ENCODE measurements at regions not wholly inside any gene's neighbourhood (a gene's known extent, or its start where the extent isn't known, plus 50 kb on each side); places are given as distances from the start of the nearest gene placed in this dataset.

GRCh38 chr15:69819371-69819770, 278.3 kb downstream of the TLE3 start:
- Histone ChIP-seq H3K14ac (replicated peaks; ENCODE audit: low read depth, low read length) (no peak overlapping the region), H2BK5ac (ENCODE audit: low read depth, low read length, poor library complexity, severe bottlenecking) (no peak overlapping the region), H3K4ac (ENCODE audit: low read depth, low read length) (no peak overlapping the region), H2BK15ac (ENCODE audit: low read depth, low read length) (no peak overlapping the region), H3K23ac (ENCODE audit: low read depth, low read length) (no peak overlapping the region), H3K9me3 (ENCODE audit: control insufficient read depth, insufficient read depth, low read length) (no peaks in the 10 kb centered on the region), H4K8ac (ENCODE audit: low read depth in 2 of 2, low read length in 2 of 2) (no peak overlapping the region), H3K27ac (ENCODE audit: insufficient read depth, low read length) (no peak overlapping the region), H2AK5ac (ENCODE audit: low read depth, low read length) (no peak overlapping the region), H2AFZ (replicated peaks; ENCODE audit: low read length, poor library complexity) (no peak overlapping the region), H3K4me2 (ENCODE audit: low read depth, low read length) (no peak overlapping the region), H4K5ac (ENCODE audit: low read depth, low read length) (no peak overlapping the region), H3K4me1 (ENCODE audit: control insufficient read depth, insufficient read depth, low read length) (no peaks in the 10 kb centered on the region; the same call in 1 of the 2 replicates), H4K91ac (ENCODE audit: insufficient read depth, low read depth, low read length) (no peak overlapping the region), H3K9me1 (ENCODE audit: insufficient read depth, low read length) (no peaks in the 10 kb centered on the region), H2AK9ac (replicated peaks; ENCODE audit: low read depth, low read length, poor library complexity) (no peak overlapping the region), H3K4me3 (ENCODE audit: insufficient read depth, low read depth, low read length) (no peak overlapping the region), H2BK20ac (ENCODE audit: low read depth, low read length) (no peak overlapping the region), H2BK120ac (ENCODE audit: low read depth, low read length) (no peak overlapping the region), H3K79me1 (ENCODE audit: low read depth in 1 of 2, low read length in 2 of 2) (no peaks in the 10 kb centered on the region), H3K18ac (ENCODE audit: low read depth, low read length) (no peak overlapping the region), H3K9ac (ENCODE audit: low read depth, low read length) (no peak overlapping the region), H4K20me1 (ENCODE audit: insufficient read depth, low read length) (no peaks in the 10 kb centered on the region), H3K27me3 (ENCODE audit: control insufficient read depth, insufficient read depth, low read length) (peaks cover 55% of the 10 kb centered on the region), H3K56ac (ENCODE audit: extremely low read depth, insufficient read depth, low read length) (no peak overlapping the region), H3K36me3 (ENCODE audit: control insufficient read depth, insufficient read depth, low read length) (no peaks in the 10 kb centered on the region)
- ChIA-PET CTCF (no interaction called here), POLR2A (ENCODE audit: unreplicated experiment) (no interaction called here)
- WGBS, 2 experiments (ENCODE audit: extremely low coverage in 2 of 2, insufficient read length in 1 of 2): 60% methylated on average over 1 of the region's 3 CpGs; no CpG with 5 or more reads in 1 of the 2 experiments
- ATAC-seq (ENCODE audit: low read depth) (no peak), DNase-seq (no peak)
- dilution Hi-C loops (cut with HindIII; ENCODE audit: low sequenced_read_pairs, unreplicated experiment) (no loop called here), intact Hi-C loops (cut with micrococcal nuclease) (no loop called here), in situ Hi-C loops (cut with MboI; ENCODE audit: low sequenced_read_pairs) (no loop called here)
- BruUV-seq (replicated peaks): no TSS peak
- TF ChIP-seq RAD21 (IDR thresholded peaks at IDR 0.05; ENCODE audit: low read length): no peak
- TF ChIP-seq POLR2A (IDR thresholded peaks at IDR 0.05; ENCODE audit: low read depth, low read length): no peak
- no peak for TF ChIP-seq BHLHE40 (IDR thresholded peaks at IDR 0.05; ENCODE audit: low read depth, low read length)
- TF ChIP-seq MAFK (IDR thresholded peaks at IDR 0.05; ENCODE audit: low read depth, low read length): no peak
- no peak for TF ChIP-seq FOS (IDR thresholded peaks at IDR 0.05; ENCODE audit: low read depth, low read length)
- TF ChIP-seq ELK1 (IDR thresholded peaks at IDR 0.05; ENCODE audit: borderline replicate concordance, low read depth, low read length): no peak
- no peak for TF ChIP-seq USF2 (IDR thresholded peaks at IDR 0.05; ENCODE audit: low read depth, low read length)
- no peak for TF ChIP-seq CEBPB (IDR thresholded peaks at IDR 0.05; ENCODE audit: low read depth, low read length)
- no peak for TF ChIP-seq CTCF (conservative IDR thresholded peaks at IDR 0.05; ENCODE audit: low read depth, low read length)
- TF ChIP-seq RFX5 (IDR thresholded peaks at IDR 0.05; ENCODE audit: low read depth, low read length): no peak
- no peak for TF ChIP-seq CHD1 (IDR thresholded peaks at IDR 0.05; ENCODE audit: low read depth, low read length)
- TF ChIP-seq MXI1 (IDR thresholded peaks at IDR 0.05; ENCODE audit: borderline replicate concordance, low read depth, low read length): no peak
- no peak for TF ChIP-seq RCOR1 (IDR thresholded peaks at IDR 0.05; ENCODE audit: insufficient replicate concordance, low read length)
- no peak for TF ChIP-seq NFE2L2 (IDR thresholded peaks at IDR 0.05; ENCODE audit: low read depth, low read length)
- no peak for TF ChIP-seq MAZ (IDR thresholded peaks at IDR 0.05; ENCODE audit: borderline replicate concordance, low read depth, low read length)
- TF ChIP-seq SMC3 (IDR thresholded peaks at IDR 0.05; ENCODE audit: low read depth, low read length): no peak
